Astrocyte (in vitro differentiated cells and primary cell): ENCODE measurements at regions not wholly inside any gene's neighbourhood (a gene's known extent, or its start where the extent isn't known, plus 50 kb on each side); places are given as distances from the start of the nearest gene placed in this dataset.
A peak's percentile ranks its signal among the peaks of the same experiment; 100 is the strongest.
"Not testable (repeated sequence)": the region's sequence is repeated elsewhere in the genome, so short reads cannot be mapped to it uniquely, and the experiment has no call there.

ENCODE experiments used
- DNase-seq: peaks from one replicate; pipeline ENCODE4 v3.0.0-alpha.2; 2010; ENCODE audit warnings: low read depth
- FAIRE-seq: peaks from 2 replicates; lab custom pipeline; 2011; peaks lifted over from hg19 to GRCh38; lab: Jason Lieb, UNC
- H2AFZ ChIP-seq: 2 replicates; pipeline ENCODE4 v1.6.0; 2012; ENCODE audit warnings: low read depth, low read length, inconsistent platforms
- H3K27ac ChIP-seq: 2 replicates; pipeline ENCODE4 v1.5.1; 2011; ENCODE audit warnings: low read depth, low read length, inconsistent platforms
- H3K27me3 ChIP-seq: 2 replicates; pipeline ENCODE4 v1.6.0; 2011; ENCODE audit warnings: low read length, inconsistent platforms; ENCODE audit not compliant: insufficient read depth
- H3K36me3 ChIP-seq: 2 replicates; pipeline ENCODE4 v1.5.1; 2011; ENCODE audit warnings: low read length, inconsistent platforms; ENCODE audit not compliant: insufficient read depth
- H3K4me1 ChIP-seq: 2 replicates; pipeline ENCODE4 v1.5.1; 2011; ENCODE audit warnings: low read length, inconsistent platforms; ENCODE audit not compliant: insufficient read depth
- H3K4me2 ChIP-seq: 2 replicates; pipeline ENCODE4 v1.6.0; 2012; ENCODE audit warnings: low read length, inconsistent platforms
- H3K4me3 ChIP-seq: 2 replicates; pipeline ENCODE4 v1.5.1; 2011; ENCODE audit warnings: low read depth, mild to moderate bottlenecking, low read length, inconsistent platforms; ENCODE audit not compliant: insufficient read depth
- H3K79me2 ChIP-seq: 2 replicates; pipeline ENCODE4 v1.6.0; 2012; ENCODE audit warnings: mild to moderate bottlenecking, low read length, inconsistent platforms; ENCODE audit not compliant: insufficient read depth
- H3K9ac ChIP-seq: 2 replicates; pipeline ENCODE4 v1.6.0; 2012; ENCODE audit warnings: mild to moderate bottlenecking, low read length, inconsistent platforms
- H3K9me3 ChIP-seq: 2 replicates; pipeline ENCODE4 v1.5.1; 2012; ENCODE audit warnings: low read depth, mild to moderate bottlenecking, low read length, inconsistent platforms; ENCODE audit not compliant: insufficient read depth
- H4K20me1 ChIP-seq: 2 replicates; pipeline ENCODE4 v1.6.0; 2012; ENCODE audit warnings: low read length, inconsistent platforms; ENCODE audit not compliant: insufficient read depth
- H3K27ac Mint-ChIP-seq: one replicate; pipeline ENCODE4 v1.8.0; 2021; ENCODE audit warnings: mild to moderate bottlenecking, mixed read lengths; ENCODE audit not compliant: unreplicated experiment
- H3K27me3 Mint-ChIP-seq: one replicate; pipeline ENCODE4 v1.8.0; 2021; ENCODE audit warnings: low read depth, mixed read lengths; ENCODE audit not compliant: unreplicated experiment
- H3K36me3 Mint-ChIP-seq: one replicate; pipeline ENCODE4 v1.8.0; 2021; ENCODE audit warnings: low read depth, mixed read lengths; ENCODE audit not compliant: unreplicated experiment
- H3K4me1 Mint-ChIP-seq: one replicate; pipeline ENCODE4 v1.8.0; 2021; ENCODE audit warnings: low read depth, mixed read lengths; ENCODE audit not compliant: unreplicated experiment
- H3K4me3 Mint-ChIP-seq: one replicate; pipeline ENCODE4 v1.8.0; 2021; ENCODE audit warnings: mild to moderate bottlenecking, moderate library complexity, mixed read lengths; ENCODE audit not compliant: unreplicated experiment
- H3K9me3 Mint-ChIP-seq: one replicate; pipeline ENCODE4 v1.8.0; 2021; ENCODE audit warnings: mild to moderate bottlenecking, mixed read lengths; ENCODE audit not compliant: unreplicated experiment
- CTCF ChIP-seq: IDR thresholded peaks from 2 replicates; pipeline ENCODE4 v1.5.1; 2011; ENCODE audit warnings: low read depth, mild to moderate bottlenecking, inconsistent platforms, low read length, moderate library complexity; ENCODE audit not compliant: insufficient read depth
- EZH2 ChIP-seq: IDR thresholded peaks from 2 replicates; pipeline ENCODE4 v1.6.1; 2012; ENCODE audit warnings: mild to moderate bottlenecking, low read length, inconsistent platforms; ENCODE audit not compliant: insufficient read depth

- no peak for FAIRE-seq
- peak overlapping the region; percentile 69 for H3K4me2 ChIP-seq
- Mint-ChIP-seq H3K27me3 (no peaks in the 10 kb centered on the region), H3K27ac (peak overlapping the region; percentile 8), H3K9me3 (peaks cover 1% of the 10 kb centered on the region), H3K4me1 (peaks cover 19% of the 10 kb centered on the region), H3K36me3 (no peaks in the 10 kb centered on the region), H3K4me3 (no peak overlapping the region)
- TF ChIP-seq CTCF (no peak), EZH2 (no peak)
- H3K27ac ChIP-seq: peak overlapping the region; percentile 96
- H3K36me3 ChIP-seq: no peaks in the 10 kb centered on the region
- H2AFZ ChIP-seq: peak overlapping the region; percentile 35
- DNase-seq: peak; percentile 68
- no peaks in the 10 kb centered on the region for H4K20me1 ChIP-seq
- no peak overlapping the region for H3K4me3 ChIP-seq
- H3K9ac ChIP-seq: peak overlapping the region; percentile 80
- no peaks in the 10 kb centered on the region for H3K27me3 ChIP-seq
- H3K9me3 ChIP-seq: no peaks in the 10 kb centered on the region
- H3K79me2 ChIP-seq: no peaks in the 10 kb centered on the region
- peaks cover 23% of the 10 kb centered on the region for H3K4me1 ChIP-seq
Observed at GRCh38 chr3:190182418-190183043, 61.8 kb upstream of the P3H2 start.

GRCh38 chr3:190180268-190180667 lies 59.6 kb upstream of the P3H2 start:
- H3K4me3 ChIP-seq: no peak overlapping the region
- Mint-ChIP-seq H3K9me3 (peaks cover 2% of the 10 kb centered on the region), H3K27ac (peak overlapping the region; percentile 34), H3K27me3 (no peaks in the 10 kb centered on the region), H3K4me1 (peaks cover 14% of the 10 kb centered on the region), H3K4me3 (no peak overlapping the region), H3K36me3 (peaks cover 4% of the 10 kb centered on the region)
- H3K27me3 ChIP-seq: no peaks in the 10 kb centered on the region
- no peaks in the 10 kb centered on the region for H4K20me1 ChIP-seq
- peaks cover 13% of the 10 kb centered on the region for H3K4me1 ChIP-seq
- H3K79me2 ChIP-seq: no peaks in the 10 kb centered on the region
- peak overlapping the region; percentile 10 for H3K27ac ChIP-seq
- no peaks in the 10 kb centered on the region for H3K9me3 ChIP-seq
- no peak overlapping the region for H2AFZ ChIP-seq
- no peak overlapping the region for H3K9ac ChIP-seq
- no peak for TF ChIP-seq EZH2
- TF ChIP-seq CTCF: no peak
- H3K36me3 ChIP-seq: no peaks in the 10 kb centered on the region
- peak overlapping the region; percentile 21 for H3K4me2 ChIP-seq
- DNase-seq (peak; percentile 33), FAIRE-seq (no peak)

- Histone ChIP-seq H3K4me1 (peaks cover 12% of the 10 kb centered on the region), H3K36me3 (no peaks in the 10 kb centered on the region), H3K9me3 (no peaks in the 10 kb centered on the region), H3K4me3 (no peak overlapping the region), H3K27me3 (no peaks in the 10 kb centered on the region), H3K27ac (no peak overlapping the region), H2AFZ (no peak overlapping the region), H4K20me1 (no peaks in the 10 kb centered on the region), H3K4me2 (no peak overlapping the region), H3K79me2 (no peaks in the 10 kb centered on the region), H3K9ac (no peak overlapping the region)
- peaks cover 4% of the 10 kb centered on the region for H3K36me3 Mint-ChIP-seq
- H3K27ac Mint-ChIP-seq: no peak overlapping the region
- FAIRE-seq (no peak), DNase-seq (no peak)
- H3K4me3 Mint-ChIP-seq: no peak overlapping the region
- peaks cover 13% of the 10 kb centered on the region for H3K4me1 Mint-ChIP-seq
- peaks cover 2% of the 10 kb centered on the region for H3K9me3 Mint-ChIP-seq
- TF ChIP-seq EZH2 (no peak), CTCF (no peak)
- H3K27me3 Mint-ChIP-seq: no peaks in the 10 kb centered on the region
Observed at GRCh38 chr3:190178779-190179178, 58.1 kb upstream of the P3H2 start.

GRCh38 chr3:190176933-190177525 lies 56.3 kb upstream of the P3H2 start:
- not testable (repeated sequence) for H4K20me1 ChIP-seq, H3K4me3 Mint-ChIP-seq, H3K27ac Mint-ChIP-seq, H3K9me3 ChIP-seq, H3K79me2 ChIP-seq, H3K9me3 Mint-ChIP-seq, H3K27me3 Mint-ChIP-seq, H3K9ac ChIP-seq, H3K4me3 ChIP-seq, FAIRE-seq, H3K27me3 ChIP-seq, DNase-seq, H3K4me2 ChIP-seq, H3K4me1 ChIP-seq, H3K36me3 Mint-ChIP-seq, H3K27ac ChIP-seq, H3K36me3 ChIP-seq, H3K4me1 Mint-ChIP-seq, H2AFZ ChIP-seq
